Mononuclear cell (primary cell): ENCODE measurements at regions not wholly inside any gene's neighbourhood (a gene's known extent, or its start where the extent isn't known, plus 50 kb on each side); places are given as distances from the start of the nearest gene placed in this dataset.

Experiments used
- H3K27me3 ChIP-seq: 2 replicates; pipeline ENCODE4 v1.6.0; 2011; ENCODE audit warnings: low read length, control low read depth; ENCODE audit not compliant: insufficient read depth
- H3K4me1 ChIP-seq: 2 replicates; pipeline ENCODE4 v1.5.1; 2011; ENCODE audit warnings: mild to moderate bottlenecking, low read length, control low read depth; ENCODE audit not compliant: insufficient read depth
- H3K4me3 ChIP-seq: 2 replicates; pipeline ENCODE4 v1.5.1; 2011; ENCODE audit warnings: mild to moderate bottlenecking, low read length, moderate library complexity
- H3K9me3 ChIP-seq: 2 replicates; pipeline ENCODE4 v1.5.1; 2011; ENCODE audit warnings: low read depth, mild to moderate bottlenecking, control low read depth, low read length

- no peaks in the 10 kb centered on the region for H3K9me3 ChIP-seq
- no peaks in the 10 kb centered on the region for H3K27me3 ChIP-seq
- no peaks in the 10 kb centered on the region for H3K4me1 ChIP-seq
- no peak overlapping the region for H3K4me3 ChIP-seq
Measured at GRCh38 chr4:13233755-13234154, 250.4 kb downstream of the RAB28 start.

- H3K27me3 ChIP-seq = no peaks in the 10 kb centered on the region
- no peak overlapping the region for H3K4me3 ChIP-seq
- peaks cover 8% of the 10 kb centered on the region for H3K9me3 ChIP-seq
- H3K4me1 ChIP-seq = no peaks in the 10 kb centered on the region
Measured at GRCh38 chr4:13219971-13220370, 264.2 kb downstream of the RAB28 start.

GRCh38 chr4:13218326-13218958 lies 265.7 kb downstream of the RAB28 start:
- Histone ChIP-seq H3K4me3 (no peak overlapping the region), H3K27me3 (no peaks in the 10 kb centered on the region), H3K4me1 (no peaks in the 10 kb centered on the region), H3K9me3 (peaks cover 8% of the 10 kb centered on the region)

- no peak overlapping the region for H3K4me3 ChIP-seq
- no peaks in the 10 kb centered on the region for H3K27me3 ChIP-seq
- H3K4me1 ChIP-seq = no peaks in the 10 kb centered on the region
- H3K9me3 ChIP-seq = peaks cover 8% of the 10 kb centered on the region
Measured at GRCh38 chr4:13215560-13215959, 268.6 kb downstream of the RAB28 start.

- Histone ChIP-seq H3K4me3 (no peak overlapping the region), H3K27me3 (no peaks in the 10 kb centered on the region), H3K9me3 (peaks cover 8% of the 10 kb centered on the region), H3K4me1 (no peaks in the 10 kb centered on the region)
Measured at GRCh38 chr4:13212936-13213335, 271.2 kb downstream of the RAB28 start.

GRCh38 chr4:13209600-13209999 lies 274.5 kb downstream of the RAB28 start:
- H3K4me3 ChIP-seq = no peak overlapping the region
- H3K4me1 ChIP-seq = no peaks in the 10 kb centered on the region

GRCh38 chr4:13208558-13209193 lies 275.5 kb downstream of the RAB28 start:
- Histone ChIP-seq H3K4me3 (no peak overlapping the region), H3K4me1 (no peaks in the 10 kb centered on the region), H3K27me3 (no peaks in the 10 kb centered on the region), H3K9me3 (no peaks in the 10 kb centered on the region)

More at GRCh38 chr4:13209600-13209999, 274.5 kb downstream of the RAB28 start:
- Histone ChIP-seq H3K9me3 (no peaks in the 10 kb centered on the region), H3K27me3 (no peaks in the 10 kb centered on the region)

GRCh38 chr4:13207226-13207625 lies 276.9 kb downstream of the RAB28 start:
- H3K4me3 ChIP-seq = no peak overlapping the region
- H3K9me3 ChIP-seq = no peaks in the 10 kb centered on the region
- H3K27me3 ChIP-seq = no peaks in the 10 kb centered on the region
- H3K4me1 ChIP-seq = no peaks in the 10 kb centered on the region

- Histone ChIP-seq H3K9me3 (no peaks in the 10 kb centered on the region), H3K27me3 (no peaks in the 10 kb centered on the region), H3K4me1 (no peaks in the 10 kb centered on the region), H3K4me3 (no peak overlapping the region)
Measured at GRCh38 chr4:13203101-13203500, 281.0 kb downstream of the RAB28 start.

- H3K4me1 ChIP-seq = no peaks in the 10 kb centered on the region
Measured at GRCh38 chr4:13202701-13203100, 281.4 kb downstream of the RAB28 start.

GRCh38 chr4:13201241-13201640 lies 282.9 kb downstream of the RAB28 start:
- no peaks in the 10 kb centered on the region for H3K27me3 ChIP-seq
- no peaks in the 10 kb centered on the region for H3K4me1 ChIP-seq
- no peak overlapping the region for H3K4me3 ChIP-seq
- no peaks in the 10 kb centered on the region for H3K9me3 ChIP-seq

More at GRCh38 chr4:13202701-13203100, 281.4 kb downstream of the RAB28 start:
- H3K27me3 ChIP-seq = no peaks in the 10 kb centered on the region
- H3K4me3 ChIP-seq = no peak overlapping the region
- H3K9me3 ChIP-seq = no peaks in the 10 kb centered on the region

GRCh38 chr4:13196721-13197120 lies 287.4 kb downstream of the RAB28 start:
- H3K9me3 ChIP-seq = no peaks in the 10 kb centered on the region
- H3K4me3 ChIP-seq = no peak overlapping the region
- no peaks in the 10 kb centered on the region for H3K4me1 ChIP-seq
- H3K27me3 ChIP-seq = no peaks in the 10 kb centered on the region

- H3K4me1 ChIP-seq = no peaks in the 10 kb centered on the region
- H3K27me3 ChIP-seq = no peaks in the 10 kb centered on the region
- no peak overlapping the region for H3K4me3 ChIP-seq
- no peaks in the 10 kb centered on the region for H3K9me3 ChIP-seq
Measured at GRCh38 chr4:13193662-13194061, 290.5 kb downstream of the RAB28 start.

- Histone ChIP-seq H3K4me1 (no peaks in the 10 kb centered on the region), H3K27me3 (no peaks in the 10 kb centered on the region), H3K9me3 (no peaks in the 10 kb centered on the region), H3K4me3 (no peak overlapping the region)
Measured at GRCh38 chr4:13190093-13190721, 293.9 kb downstream of the RAB28 start.

- Histone ChIP-seq H3K9me3 (no peaks in the 10 kb centered on the region), H3K4me3 (no peak overlapping the region), H3K27me3 (no peaks in the 10 kb centered on the region), H3K4me1 (no peaks in the 10 kb centered on the region)
Measured at GRCh38 chr4:13184199-13184598, 299.9 kb downstream of the RAB28 start.

GRCh38 chr4:13182133-13182532 lies 302.0 kb downstream of the RAB28 start:
- Histone ChIP-seq H3K4me3 (no peak overlapping the region), H3K9me3 (no peaks in the 10 kb centered on the region), H3K27me3 (no peaks in the 10 kb centered on the region), H3K4me1 (no peaks in the 10 kb centered on the region)
